ENCODE measurements at regions not wholly inside any gene's neighbourhood (a gene's known extent, or its start where the extent isn't known, plus 50 kb on each side); places are given as distances from the start of the nearest gene placed in this dataset.

- Mint-ChIP-seq H3K4me3 (ENCODE audit: unreplicated experiment) (no peak overlapping the region), H3K27ac (ENCODE audit: unreplicated experiment) (no peak overlapping the region), H3K27me3 (ENCODE audit: unreplicated experiment) (no peaks in the 10 kb centered on the region), H3K4me1 (ENCODE audit: unreplicated experiment) (peaks cover 14% of the 10 kb centered on the region), H3K9me3 (ENCODE audit: unreplicated experiment) (no peaks in the 10 kb centered on the region), H3K36me3 (ENCODE audit: unreplicated experiment) (no peaks in the 10 kb centered on the region)
- DNase-seq (ENCODE audit: extremely low spot score, unreplicated experiment), result no peak
- no peak for TF ChIP-seq CTCF (IDR thresholded peaks at IDR 0.05)
Measured at GRCh38 chr6:22357724-22358189, 60.9 kb upstream of the PRL start.

- Mint-ChIP-seq H3K27ac (ENCODE audit: unreplicated experiment) (no peak overlapping the region), H3K27me3 (ENCODE audit: unreplicated experiment) (no peaks in the 10 kb centered on the region), H3K4me1 (ENCODE audit: unreplicated experiment) (peaks cover 38% of the 10 kb centered on the region), H3K4me3 (ENCODE audit: unreplicated experiment) (no peak overlapping the region), H3K9me3 (ENCODE audit: unreplicated experiment) (no peaks in the 10 kb centered on the region), H3K36me3 (ENCODE audit: unreplicated experiment) (no peaks in the 10 kb centered on the region)
- DNase-seq (ENCODE audit: extremely low spot score, unreplicated experiment), result no peak
- no peak for TF ChIP-seq CTCF (IDR thresholded peaks at IDR 0.05)
Measured at GRCh38 chr6:22361576-22361975, 64.7 kb upstream of the PRL start.

DNA sequence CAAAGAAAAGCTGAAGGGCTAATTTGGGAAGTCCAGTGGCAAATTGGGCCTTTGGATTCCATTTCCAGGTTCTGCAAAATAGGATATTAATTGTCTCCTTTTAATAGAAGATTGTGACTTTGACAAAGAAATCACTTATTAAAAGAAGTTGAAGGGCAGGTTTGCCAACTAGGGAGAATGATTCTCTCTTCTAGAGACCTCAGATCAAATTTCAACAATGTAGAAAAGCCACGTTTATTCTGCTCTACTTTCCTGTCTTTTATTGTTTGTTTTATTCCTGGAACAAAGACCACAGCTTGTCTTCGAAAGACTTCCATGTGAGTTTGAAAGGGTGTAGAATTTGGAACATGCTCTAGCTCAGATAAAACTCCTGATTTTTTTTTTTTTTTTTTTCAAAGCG, 65.5 kb upstream of the PRL start:
- Mint-ChIP-seq H3K4me1 (ENCODE audit: unreplicated experiment) (peaks cover 45% of the 10 kb centered on the region), H3K9me3 (ENCODE audit: unreplicated experiment) (no peaks in the 10 kb centered on the region), H3K4me3 (ENCODE audit: unreplicated experiment) (no peak overlapping the region), H3K27me3 (ENCODE audit: unreplicated experiment) (no peaks in the 10 kb centered on the region), H3K36me3 (ENCODE audit: unreplicated experiment) (no peaks in the 10 kb centered on the region), H3K27ac (ENCODE audit: unreplicated experiment) (no peak overlapping the region)
- TF ChIP-seq CTCF (IDR thresholded peaks at IDR 0.05), result no peak
- DNase-seq (ENCODE audit: extremely low spot score, unreplicated experiment), result no peak

DNA sequence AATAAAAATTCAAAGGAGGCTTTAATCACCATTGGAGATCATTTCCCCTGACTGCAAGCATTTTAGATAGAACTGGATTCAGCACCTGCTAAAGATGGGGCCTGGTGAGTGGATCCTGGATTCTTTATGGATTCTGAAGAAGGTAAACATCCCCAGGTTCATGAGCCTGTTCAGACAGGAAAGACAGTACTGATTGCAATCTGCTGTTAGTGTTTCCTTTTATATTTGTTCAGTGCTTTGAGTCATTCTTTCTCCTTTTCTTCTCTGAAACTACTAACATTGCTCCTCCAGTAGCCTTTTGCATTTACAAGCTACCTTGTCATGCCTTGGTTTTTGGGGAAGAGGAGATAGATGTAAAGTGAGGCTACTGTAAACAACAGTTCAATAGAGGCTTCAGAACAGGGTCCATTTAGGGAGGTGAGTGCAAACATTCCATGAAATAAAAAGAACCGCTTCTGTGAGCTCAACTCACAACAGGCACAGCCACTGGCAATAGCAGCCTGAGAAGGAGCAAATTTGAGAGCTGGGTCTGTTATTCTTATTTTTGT, 66.4 kb upstream of the PRL start:
- no peak overlapping the region for H3K4me3 Mint-ChIP-seq (ENCODE audit: unreplicated experiment)
- H3K36me3 Mint-ChIP-seq (ENCODE audit: unreplicated experiment), result no peaks in the 10 kb centered on the region
- no peaks in the 10 kb centered on the region for H3K9me3 Mint-ChIP-seq (ENCODE audit: unreplicated experiment)
- peak overlapping the region; percentile 77 for H3K27ac Mint-ChIP-seq (ENCODE audit: unreplicated experiment)
- DNase-seq (ENCODE audit: extremely low spot score, unreplicated experiment), result no peak
- H3K4me1 Mint-ChIP-seq (ENCODE audit: unreplicated experiment), result peaks cover 43% of the 10 kb centered on the region
- no peak for TF ChIP-seq CTCF (IDR thresholded peaks at IDR 0.05)
- no peaks in the 10 kb centered on the region for H3K27me3 Mint-ChIP-seq (ENCODE audit: unreplicated experiment)

GRCh38 chr6:22363714-22364239, 66.9 kb upstream of the PRL start:
- peaks cover 43% of the 10 kb centered on the region for H3K4me1 Mint-ChIP-seq (ENCODE audit: unreplicated experiment)
- peak overlapping the region; percentile 77 for H3K27ac Mint-ChIP-seq (ENCODE audit: unreplicated experiment)
- no peak for TF ChIP-seq CTCF (IDR thresholded peaks at IDR 0.05)
- H3K4me3 Mint-ChIP-seq (ENCODE audit: unreplicated experiment), result no peak overlapping the region
- no peaks in the 10 kb centered on the region for H3K36me3 Mint-ChIP-seq (ENCODE audit: unreplicated experiment)
- no peak for DNase-seq (ENCODE audit: extremely low spot score, unreplicated experiment)
- H3K9me3 Mint-ChIP-seq (ENCODE audit: unreplicated experiment), result no peaks in the 10 kb centered on the region
- H3K27me3 Mint-ChIP-seq (ENCODE audit: unreplicated experiment), result no peaks in the 10 kb centered on the region

Data from osteocyte (in vitro differentiated cells).